ENCODE measurements at regions not wholly inside any gene's neighbourhood (a gene's known extent, or its start where the extent isn't known, plus 50 kb on each side); places are given as distances from the start of the nearest gene placed in this dataset.

DNA sequence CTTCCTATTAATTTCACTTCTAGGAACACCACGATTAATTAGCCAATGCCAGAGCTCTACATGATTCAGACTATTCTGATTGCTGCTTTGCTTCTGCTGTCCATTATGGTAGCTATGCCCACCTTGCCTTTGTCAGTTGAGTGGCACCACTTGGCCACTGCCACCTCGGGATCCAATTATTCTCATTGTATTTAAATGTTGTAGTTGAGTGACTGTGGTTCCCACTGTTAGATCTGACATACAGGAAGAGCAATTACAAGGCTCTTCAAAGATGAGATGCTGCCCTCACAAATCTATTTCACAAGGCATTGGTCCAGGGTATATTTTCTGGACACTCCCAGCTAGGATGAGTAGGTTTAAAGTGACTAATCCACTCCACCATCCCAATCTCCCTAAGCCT lies 864.5 kb upstream of the EDIL3 start:
- TF ChIP-seq, protein P1, sequence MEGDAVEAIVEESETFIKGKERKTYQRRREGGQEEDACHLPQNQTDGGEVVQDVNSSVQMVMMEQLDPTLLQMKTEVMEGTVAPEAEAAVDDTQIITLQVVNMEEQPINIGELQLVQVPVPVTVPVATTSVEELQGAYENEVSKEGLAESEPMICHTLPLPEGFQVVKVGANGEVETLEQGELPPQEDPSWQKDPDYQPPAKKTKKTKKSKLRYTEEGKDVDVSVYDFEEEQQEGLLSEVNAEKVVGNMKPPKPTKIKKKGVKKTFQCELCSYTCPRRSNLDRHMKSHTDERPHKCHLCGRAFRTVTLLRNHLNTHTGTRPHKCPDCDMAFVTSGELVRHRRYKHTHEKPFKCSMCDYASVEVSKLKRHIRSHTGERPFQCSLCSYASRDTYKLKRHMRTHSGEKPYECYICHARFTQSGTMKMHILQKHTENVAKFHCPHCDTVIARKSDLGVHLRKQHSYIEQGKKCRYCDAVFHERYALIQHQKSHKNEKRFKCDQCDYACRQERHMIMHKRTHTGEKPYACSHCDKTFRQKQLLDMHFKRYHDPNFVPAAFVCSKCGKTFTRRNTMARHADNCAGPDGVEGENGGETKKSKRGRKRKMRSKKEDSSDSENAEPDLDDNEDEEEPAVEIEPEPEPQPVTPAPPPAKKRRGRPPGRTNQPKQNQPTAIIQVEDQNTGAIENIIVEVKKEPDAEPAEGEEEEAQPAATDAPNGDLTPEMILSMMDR (IDR thresholded peaks at IDR 0.05) = no peak
- Histone ChIP-seq H3K9me3 (no peaks in the 10 kb centered on the region), H3K36me3 (no peaks in the 10 kb centered on the region), H3K27me3 (no peaks in the 10 kb centered on the region), H3K4me1 (no peaks in the 10 kb centered on the region), H3K27ac (no peak overlapping the region), H3K4me3 (no peak overlapping the region)
- DNase-seq (ENCODE audit: low spot score) = no peak

DNA sequence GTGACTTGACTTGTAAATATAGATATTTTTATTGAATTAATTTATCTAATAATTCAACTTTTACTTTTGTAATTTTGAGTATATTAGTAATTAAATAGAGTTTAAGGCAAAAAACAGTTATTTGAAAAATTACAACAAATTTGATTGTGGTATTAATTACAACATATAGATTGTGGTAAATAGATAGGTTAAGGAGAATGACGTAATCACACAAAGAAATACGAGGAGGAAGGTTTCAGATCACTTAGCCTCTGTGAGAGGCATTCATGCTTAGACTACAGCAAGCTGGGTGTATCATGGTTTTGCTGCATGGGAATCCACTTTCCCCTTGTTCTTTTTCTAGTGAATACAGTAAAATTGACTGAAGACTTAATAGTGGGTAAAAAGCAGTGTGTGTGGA lies 878.4 kb upstream of the EDIL3 start:
- Histone ChIP-seq H3K4me3 (no peak overlapping the region), H3K9me3 (no peaks in the 10 kb centered on the region), H3K27ac (no peak overlapping the region), H3K4me1 (no peaks in the 10 kb centered on the region), H3K36me3 (no peaks in the 10 kb centered on the region), H3K27me3 (no peaks in the 10 kb centered on the region)
- no peak for DNase-seq (ENCODE audit: low spot score)
- TF ChIP-seq, protein P1 (IDR thresholded peaks at IDR 0.05) = no peak

DNA sequence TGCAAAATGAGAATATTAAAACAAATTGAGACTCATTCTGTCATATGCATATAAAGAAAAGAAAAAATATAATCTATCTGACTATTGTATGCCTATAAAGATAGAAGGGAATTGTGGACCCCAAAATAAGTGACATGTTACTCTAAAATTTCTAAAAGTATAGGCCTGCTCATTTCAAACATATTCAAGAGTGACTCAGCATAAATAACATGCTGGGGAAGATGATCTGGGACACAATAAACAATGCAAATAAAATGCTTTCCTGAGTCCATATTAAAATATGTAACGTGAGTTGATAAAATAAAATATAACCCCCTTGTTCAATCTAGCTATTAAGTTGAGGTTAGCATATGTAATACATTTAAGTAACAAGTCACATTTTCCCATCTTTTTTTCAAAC lies 882.0 kb upstream of the EDIL3 start:
- no peaks in the 10 kb centered on the region for H3K9me3 ChIP-seq
- no peak overlapping the region for H3K4me3 ChIP-seq
- no peak for DNase-seq (ENCODE audit: low spot score)
- no peaks in the 10 kb centered on the region for H3K4me1 ChIP-seq
- H3K27me3 ChIP-seq = no peaks in the 10 kb centered on the region
- no peak overlapping the region for H3K27ac ChIP-seq
- TF ChIP-seq, protein P1 (IDR thresholded peaks at IDR 0.05) = no peak
- no peaks in the 10 kb centered on the region for H3K36me3 ChIP-seq

DNA sequence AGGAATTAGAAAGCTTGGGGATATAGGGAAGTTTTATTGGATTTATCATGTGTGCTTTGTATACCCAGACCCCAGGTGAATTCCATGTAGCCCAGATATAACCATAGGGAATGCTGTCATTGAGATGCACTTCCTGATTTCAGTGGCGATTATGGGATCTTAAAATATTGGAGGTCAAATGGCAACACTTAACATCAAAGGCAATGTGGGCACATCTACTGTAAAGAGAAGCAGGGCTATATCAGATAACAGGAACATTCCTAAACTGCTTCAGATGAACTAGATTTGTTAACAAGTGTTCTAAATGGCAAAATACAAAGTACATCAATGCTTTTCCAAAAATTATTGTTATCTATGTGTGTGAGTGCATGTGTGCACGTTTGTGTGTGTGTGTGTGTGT lies 883.5 kb upstream of the EDIL3 start:
- H3K4me1 ChIP-seq = no peaks in the 10 kb centered on the region
- H3K36me3 ChIP-seq = no peaks in the 10 kb centered on the region
- no peak overlapping the region for H3K4me3 ChIP-seq
- TF ChIP-seq, protein P1 (IDR thresholded peaks at IDR 0.05) = no peak
- no peak for DNase-seq (ENCODE audit: low spot score)
- no peak overlapping the region for H3K27ac ChIP-seq
- no peaks in the 10 kb centered on the region for H3K27me3 ChIP-seq
- no peaks in the 10 kb centered on the region for H3K9me3 ChIP-seq

- Histone ChIP-seq H3K36me3 (no peaks in the 10 kb centered on the region), H3K9me3 (no peaks in the 10 kb centered on the region), H3K4me3 (no peak overlapping the region), H3K27me3 (no peaks in the 10 kb centered on the region), H3K4me1 (no peaks in the 10 kb centered on the region), H3K27ac (no peak overlapping the region)
- DNase-seq (ENCODE audit: low spot score) = no peak
- TF ChIP-seq, protein P1 (IDR thresholded peaks at IDR 0.05) = no peak
These were observed 893.5 kb upstream of the EDIL3 start for GRCh38 chr5:85278193-85278592.

- Histone ChIP-seq H3K9me3 (no peaks in the 10 kb centered on the region), H3K4me1 (no peaks in the 10 kb centered on the region), H3K27ac (no peak overlapping the region), H3K36me3 (no peaks in the 10 kb centered on the region), H3K27me3 (no peaks in the 10 kb centered on the region), H3K4me3 (no peak overlapping the region)
- DNase-seq (ENCODE audit: low spot score) = no peak
- TF ChIP-seq, protein P1 (IDR thresholded peaks at IDR 0.05) = no peak
These were observed 904.2 kb upstream of the EDIL3 start for GRCh38 chr5:85288914-85289313.

Data from right atrium auricular region (tissue), 2 donors.